ENCODE measurements at regions not wholly inside any gene's neighbourhood (a gene's known extent, or its start where the extent isn't known, plus 50 kb on each side); places are given as distances from the start of the nearest gene placed in this dataset.

DNA sequence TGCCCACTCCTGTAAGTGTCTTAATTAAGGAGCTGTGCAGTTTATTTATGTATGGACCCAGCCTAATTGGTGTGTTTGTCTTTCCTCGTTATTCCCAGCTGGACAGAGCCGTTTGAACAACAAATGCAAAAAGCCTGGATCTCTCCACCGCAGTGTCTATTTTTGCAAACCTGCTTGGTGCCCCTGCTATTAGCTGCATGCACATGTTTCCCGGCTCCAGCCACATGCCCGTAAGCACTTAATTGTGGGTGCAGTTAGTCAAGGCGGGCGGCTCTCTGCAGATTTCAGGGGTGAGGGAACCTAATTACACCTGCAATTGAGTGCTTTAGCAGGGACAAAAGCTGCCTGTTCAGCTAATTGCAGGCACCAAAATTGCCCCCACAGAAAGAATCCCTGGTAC is 74.0 kb upstream of the GSE1 start:
- ChIA-PET CTCF (no interaction called here), POLR2A (ENCODE audit: unreplicated experiment) (no interaction called here)

GRCh38 chr16:85539629-85540291 is 73.4 kb upstream of the GSE1 start:
- ChIA-PET CTCF (no interaction called here), POLR2A (ENCODE audit: unreplicated experiment) (no interaction called here)
- no peak overlapping the region for H2AFZ ChIP-seq
- no peaks in the 10 kb centered on the region for H3F3A ChIP-seq (ENCODE audit: insufficient read depth, low read depth)
- H3K36me3 ChIP-seq (ENCODE audit: low read depth): no peaks in the 10 kb centered on the region
- no peak overlapping the region for H3K4me3 ChIP-seq
- H3K9me3 ChIP-seq (ENCODE audit: insufficient read depth, low read depth): peaks cover 6% of the 10 kb centered on the region; the same call in 1 of the 2 replicates
- DNase-seq: no peak
- TF ChIP-seq, protein P1, sequence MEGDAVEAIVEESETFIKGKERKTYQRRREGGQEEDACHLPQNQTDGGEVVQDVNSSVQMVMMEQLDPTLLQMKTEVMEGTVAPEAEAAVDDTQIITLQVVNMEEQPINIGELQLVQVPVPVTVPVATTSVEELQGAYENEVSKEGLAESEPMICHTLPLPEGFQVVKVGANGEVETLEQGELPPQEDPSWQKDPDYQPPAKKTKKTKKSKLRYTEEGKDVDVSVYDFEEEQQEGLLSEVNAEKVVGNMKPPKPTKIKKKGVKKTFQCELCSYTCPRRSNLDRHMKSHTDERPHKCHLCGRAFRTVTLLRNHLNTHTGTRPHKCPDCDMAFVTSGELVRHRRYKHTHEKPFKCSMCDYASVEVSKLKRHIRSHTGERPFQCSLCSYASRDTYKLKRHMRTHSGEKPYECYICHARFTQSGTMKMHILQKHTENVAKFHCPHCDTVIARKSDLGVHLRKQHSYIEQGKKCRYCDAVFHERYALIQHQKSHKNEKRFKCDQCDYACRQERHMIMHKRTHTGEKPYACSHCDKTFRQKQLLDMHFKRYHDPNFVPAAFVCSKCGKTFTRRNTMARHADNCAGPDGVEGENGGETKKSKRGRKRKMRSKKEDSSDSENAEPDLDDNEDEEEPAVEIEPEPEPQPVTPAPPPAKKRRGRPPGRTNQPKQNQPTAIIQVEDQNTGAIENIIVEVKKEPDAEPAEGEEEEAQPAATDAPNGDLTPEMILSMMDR (conservative IDR thresholded peaks at IDR 0.05): no peak
- TF ChIP-seq EZH2 (IDR thresholded peaks at IDR 0.05; ENCODE audit: low read depth): no peak
- H4K20me1 ChIP-seq (ENCODE audit: insufficient read depth): no peaks in the 10 kb centered on the region
- no peaks in the 10 kb centered on the region for H3K9me2 ChIP-seq (ENCODE audit: insufficient read depth)
- intact Hi-C loops (cut with micrococcal nuclease; ENCODE audit: unreplicated experiment): no loop called here
- no peak overlapping the region for H3K4me2 ChIP-seq
- H3K79me2 ChIP-seq (ENCODE audit: low read depth): no peaks in the 10 kb centered on the region
- no TSS peak for BruUV-seq (replicated peaks)
- no peak overlapping the region for H3K27ac ChIP-seq
- H3K27me3 ChIP-seq (ENCODE audit: insufficient read depth, low read depth): no peaks in the 10 kb centered on the region
- no peaks in the 10 kb centered on the region for H3K4me1 ChIP-seq (replicated peaks; ENCODE audit: insufficient read depth)

More for the DNA sequence above, 74.0 kb upstream of the GSE1 start:
- no peak overlapping the region for H3K27ac ChIP-seq
- H3K4me3 ChIP-seq: no peak overlapping the region
- no TSS peak for BruUV-seq (replicated peaks)
- intact Hi-C loops (cut with micrococcal nuclease; ENCODE audit: unreplicated experiment): no loop called here
- H3K4me1 ChIP-seq (replicated peaks; ENCODE audit: insufficient read depth): no peaks in the 10 kb centered on the region
- no peaks in the 10 kb centered on the region for H3K36me3 ChIP-seq (ENCODE audit: low read depth)
- no peaks in the 10 kb centered on the region for H3F3A ChIP-seq (ENCODE audit: insufficient read depth, low read depth)
- H3K79me2 ChIP-seq (ENCODE audit: low read depth): no peaks in the 10 kb centered on the region
- H3K9me2 ChIP-seq (ENCODE audit: insufficient read depth): no peaks in the 10 kb centered on the region
- H2AFZ ChIP-seq: no peak overlapping the region
- H3K4me2 ChIP-seq: no peak overlapping the region
- H3K9me3 ChIP-seq (ENCODE audit: insufficient read depth, low read depth): peaks cover 6% of the 10 kb centered on the region; the same call in 1 of the 2 replicates
- no peak for DNase-seq
- no peaks in the 10 kb centered on the region for H3K27me3 ChIP-seq (ENCODE audit: insufficient read depth, low read depth)
- TF ChIP-seq, protein P1 (conservative IDR thresholded peaks at IDR 0.05): no peak
- TF ChIP-seq EZH2 (IDR thresholded peaks at IDR 0.05; ENCODE audit: low read depth): no peak
- no peaks in the 10 kb centered on the region for H4K20me1 ChIP-seq (ENCODE audit: insufficient read depth)

- H3K4me1 ChIP-seq (replicated peaks; ENCODE audit: insufficient read depth): no peaks in the 10 kb centered on the region
Observed at GRCh38 chr16:85541181-85541580, 71.9 kb upstream of the GSE1 start.

More at GRCh38 chr16:85541181-85541580, 71.9 kb upstream of the GSE1 start:
- Histone ChIP-seq H3F3A (ENCODE audit: insufficient read depth, low read depth) (peaks cover 4% of the 10 kb centered on the region; the same call in 1 of the 2 replicates), H3K4me2 (no peak overlapping the region), H4K20me1 (ENCODE audit: insufficient read depth) (no peaks in the 10 kb centered on the region), H3K27me3 (ENCODE audit: insufficient read depth, low read depth) (no peaks in the 10 kb centered on the region), H3K9me2 (ENCODE audit: insufficient read depth) (no peaks in the 10 kb centered on the region), H3K4me3 (no peak overlapping the region), H3K27ac (no peak overlapping the region), H2AFZ (no peak overlapping the region), H3K9me3 (ENCODE audit: insufficient read depth, low read depth) (peaks cover 6% of the 10 kb centered on the region; the same call in 1 of the 2 replicates), H3K36me3 (ENCODE audit: low read depth) (no peaks in the 10 kb centered on the region), H3K79me2 (ENCODE audit: low read depth) (no peaks in the 10 kb centered on the region)
- no peak for DNase-seq
- TF ChIP-seq EZH2 (IDR thresholded peaks at IDR 0.05; ENCODE audit: low read depth): no peak
- TF ChIP-seq, protein P1 (conservative IDR thresholded peaks at IDR 0.05): no peak
- intact Hi-C loops (cut with micrococcal nuclease; ENCODE audit: unreplicated experiment): no loop called here
- CTCF ChIA-PET: no interaction called here
- no TSS peak for BruUV-seq (replicated peaks)
- POLR2A ChIA-PET (ENCODE audit: unreplicated experiment): no interaction called here

Measured in PC-9 (cell line).